OCI-LY3 (cell line): ENCODE measurements at regions not wholly inside any gene's neighbourhood (a gene's known extent, or its start where the extent isn't known, plus 50 kb on each side); places are given as distances from the start of the nearest gene placed in this dataset.

Experiments
- EZH2phosphoT487 ChIP-seq: fragments of 200-600 bp; shearing (Covaris generic); IDR thresholded peaks from 2 replicates; pipeline ENCODE4 v1.6.1; 2018; ENCODE audit warnings: antibody characterized with exemption, mixed run types, low read depth
- TF ChIP-seq, protein P1 (sequence below): fragments of 200-600, 300-600 bp; sonication (generic); IDR thresholded peaks from 2 replicates; pipeline ENCODE4 v1.5.1; 2014; ENCODE audit warnings: antibody characterized with exemption, low read length, low read depth

DNA sequence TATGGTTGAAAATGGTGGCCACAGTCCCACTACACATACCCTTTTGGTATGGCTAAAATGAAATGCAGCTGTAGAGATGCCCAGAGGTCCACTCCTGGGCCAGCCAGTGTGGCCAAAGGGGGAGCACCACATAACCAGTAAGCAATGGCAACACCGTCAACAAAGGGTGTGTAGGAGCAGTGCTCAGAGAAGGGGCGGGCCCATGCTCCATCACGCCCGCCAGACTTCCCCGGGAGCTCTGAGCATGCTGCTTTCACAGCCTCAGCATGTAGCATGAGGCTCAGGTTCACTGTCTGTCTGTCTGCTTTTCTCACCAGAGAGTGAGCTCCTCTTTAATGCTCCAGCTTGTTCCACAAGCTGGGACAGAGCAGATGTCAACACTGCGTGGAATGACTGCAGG, 537.6 kb downstream of the MATN1 start:
- TF ChIP-seq, protein P1, sequence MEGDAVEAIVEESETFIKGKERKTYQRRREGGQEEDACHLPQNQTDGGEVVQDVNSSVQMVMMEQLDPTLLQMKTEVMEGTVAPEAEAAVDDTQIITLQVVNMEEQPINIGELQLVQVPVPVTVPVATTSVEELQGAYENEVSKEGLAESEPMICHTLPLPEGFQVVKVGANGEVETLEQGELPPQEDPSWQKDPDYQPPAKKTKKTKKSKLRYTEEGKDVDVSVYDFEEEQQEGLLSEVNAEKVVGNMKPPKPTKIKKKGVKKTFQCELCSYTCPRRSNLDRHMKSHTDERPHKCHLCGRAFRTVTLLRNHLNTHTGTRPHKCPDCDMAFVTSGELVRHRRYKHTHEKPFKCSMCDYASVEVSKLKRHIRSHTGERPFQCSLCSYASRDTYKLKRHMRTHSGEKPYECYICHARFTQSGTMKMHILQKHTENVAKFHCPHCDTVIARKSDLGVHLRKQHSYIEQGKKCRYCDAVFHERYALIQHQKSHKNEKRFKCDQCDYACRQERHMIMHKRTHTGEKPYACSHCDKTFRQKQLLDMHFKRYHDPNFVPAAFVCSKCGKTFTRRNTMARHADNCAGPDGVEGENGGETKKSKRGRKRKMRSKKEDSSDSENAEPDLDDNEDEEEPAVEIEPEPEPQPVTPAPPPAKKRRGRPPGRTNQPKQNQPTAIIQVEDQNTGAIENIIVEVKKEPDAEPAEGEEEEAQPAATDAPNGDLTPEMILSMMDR, result no peak
- no peak for TF ChIP-seq EZH2phosphoT487
